Endometrium (tissue), 2 donors: ENCODE measurements at regions not wholly inside any gene's neighbourhood (a gene's known extent, or its start where the extent isn't known, plus 50 kb on each side); places are given as distances from the start of the nearest gene placed in this dataset.
"Not testable (repeated sequence)": the region's sequence is repeated elsewhere in the genome, so short reads cannot be mapped to it uniquely, and the experiment has no call there.

Experiments
- FAIRE-seq: peaks from 2 replicates; lab custom pipeline; 2012; peaks lifted over from hg19 to GRCh38; lab: Jason Lieb, UNC
- donor health status: control.
- donor health status: control.

GRCh38 chr9:119905724-119906123, 536.5 kb upstream of the BRINP1 start:
- FAIRE-seq, result no peak

GRCh38 chr9:119903851-119904250, 534.6 kb upstream of the BRINP1 start:
- FAIRE-seq, result no peak

GRCh38 chr9:119902611-119903010, 533.4 kb upstream of the BRINP1 start:
- no peak for FAIRE-seq

GRCh38 chr9:119898316-119898715, 529.1 kb upstream of the BRINP1 start:
- no peak for FAIRE-seq

- FAIRE-seq, result no peak
These were observed 515.2 kb upstream of the BRINP1 start for GRCh38 chr9:119884438-119884837.

GRCh38 chr9:119881898-119882297, 512.7 kb upstream of the BRINP1 start:
- FAIRE-seq, result no peak

GRCh38 chr9:119880361-119880760, 511.1 kb upstream of the BRINP1 start:
- no peak for FAIRE-seq

- no peak for FAIRE-seq
These were observed 508.1 kb upstream of the BRINP1 start for GRCh38 chr9:119877306-119877705.

- FAIRE-seq, result no peak
These were observed 504.6 kb upstream of the BRINP1 start for GRCh38 chr9:119873877-119874276.

- FAIRE-seq, result not testable (repeated sequence)
These were observed 501.0 kb upstream of the BRINP1 start for GRCh38 chr9:119870251-119870650.

- FAIRE-seq, result no peak
These were observed 499.5 kb upstream of the BRINP1 start for GRCh38 chr9:119868694-119869093.

GRCh38 chr9:119861842-119862241, 492.6 kb upstream of the BRINP1 start:
- FAIRE-seq, result no peak

- no peak for FAIRE-seq
These were observed 489.9 kb upstream of the BRINP1 start for GRCh38 chr9:119859128-119859527.

GRCh38 chr9:119853126-119853525, 483.9 kb upstream of the BRINP1 start:
- FAIRE-seq, result no peak

GRCh38 chr9:119852390-119852789, 483.2 kb upstream of the BRINP1 start:
- no peak for FAIRE-seq

GRCh38 chr9:119844431-119844830, 475.2 kb upstream of the BRINP1 start:
- no peak for FAIRE-seq

GRCh38 chr9:119841016-119841415, 471.8 kb upstream of the BRINP1 start:
- FAIRE-seq, result no peak

GRCh38 chr9:119839888-119840287, 470.7 kb upstream of the BRINP1 start:
- no peak for FAIRE-seq

- no peak for FAIRE-seq
These were observed 469.0 kb upstream of the BRINP1 start for GRCh38 chr9:119838210-119838609.

GRCh38 chr9:119836036-119836435, 466.8 kb upstream of the BRINP1 start:
- FAIRE-seq, result no peak

- no peak for FAIRE-seq
These were observed 464.9 kb upstream of the BRINP1 start for GRCh38 chr9:119834064-119834620.

- no peak for FAIRE-seq
These were observed 462.1 kb upstream of the BRINP1 start for GRCh38 chr9:119831309-119831708.

GRCh38 chr9:119829748-119830147, 460.5 kb upstream of the BRINP1 start:
- FAIRE-seq, result no peak

GRCh38 chr9:119829186-119829585, 460.0 kb upstream of the BRINP1 start:
- no peak for FAIRE-seq

- FAIRE-seq, result no peak
These were observed 458.3 kb upstream of the BRINP1 start for GRCh38 chr9:119827526-119827925.
